Hematopoietic multipotent progenitor cell (in vitro differentiated cells): ENCODE measurements at regions not wholly inside any gene's neighbourhood (a gene's known extent, or its start where the extent isn't known, plus 50 kb on each side); places are given as distances from the start of the nearest gene placed in this dataset.
"Not testable (repeated sequence)": the region's sequence is repeated elsewhere in the genome, so short reads cannot be mapped to it uniquely, and the experiment has no call there.

Experiments used
- DNase-seq, 3 donors: peaks; one replicate each; pipeline ENCODE4 v3.0.0-alpha.2; 2011 to 2015; ENCODE audit warnings: low read depth in 2 of 3, low spot score in 2 of 3

DNA sequence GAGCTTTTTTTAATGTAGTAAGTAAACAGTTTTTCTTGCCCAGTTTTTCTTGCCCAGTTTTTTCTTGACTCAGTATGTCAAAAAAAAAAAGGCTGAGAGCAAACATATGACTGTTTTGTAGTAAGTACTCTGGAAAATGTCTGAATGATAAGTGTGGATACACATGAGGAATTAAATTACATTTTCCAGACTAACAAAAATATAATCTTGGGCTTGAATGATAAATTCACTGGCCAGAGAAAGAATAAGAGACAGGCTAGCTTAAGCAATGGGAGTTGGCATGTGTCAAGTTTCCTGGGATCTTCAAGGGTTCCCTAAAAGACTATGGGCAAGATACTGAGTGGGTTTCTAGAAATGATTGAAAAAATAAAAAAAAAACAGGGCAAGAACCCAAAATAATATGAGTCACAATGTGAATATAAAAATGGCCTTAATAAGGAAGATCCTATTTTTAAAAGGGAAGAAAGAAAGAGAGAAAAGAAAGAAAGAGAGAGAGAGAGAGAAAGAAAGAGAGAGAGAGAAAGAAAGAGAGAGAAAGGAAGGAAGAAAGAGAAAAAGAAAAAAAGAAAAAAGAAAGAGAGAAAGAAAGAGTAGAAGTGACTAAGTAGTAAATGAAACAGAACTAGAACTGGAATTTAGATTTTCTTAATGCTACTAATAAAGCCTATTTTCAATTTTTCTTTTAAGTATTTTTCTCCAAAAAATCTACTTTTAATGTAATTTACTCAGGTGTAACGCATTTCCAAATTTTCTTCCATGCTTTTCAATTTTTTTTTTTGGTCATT is 60.2 kb downstream of the TFPI2 start:
- no peak for DNase-seq

DNA sequence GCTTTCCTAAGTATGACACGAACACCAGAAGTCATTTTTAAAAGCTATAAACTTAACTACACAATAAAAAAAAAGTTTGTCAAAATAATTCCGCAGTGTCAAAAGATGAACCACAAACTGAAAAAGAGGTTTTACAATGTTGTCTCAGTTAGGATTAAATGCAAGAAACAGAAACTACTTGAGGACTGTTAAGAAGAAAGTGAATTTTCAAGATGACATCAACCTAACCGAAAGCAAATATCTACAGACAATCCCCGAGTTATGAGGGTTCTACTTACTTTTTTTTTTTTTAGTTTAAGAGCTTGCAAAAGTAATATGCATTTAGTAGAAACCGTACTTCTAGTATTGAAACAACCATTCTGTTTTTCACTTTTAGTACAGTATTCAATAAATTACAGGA is 62.3 kb downstream of the TFPI2 start:
- no peak for DNase-seq

DNA sequence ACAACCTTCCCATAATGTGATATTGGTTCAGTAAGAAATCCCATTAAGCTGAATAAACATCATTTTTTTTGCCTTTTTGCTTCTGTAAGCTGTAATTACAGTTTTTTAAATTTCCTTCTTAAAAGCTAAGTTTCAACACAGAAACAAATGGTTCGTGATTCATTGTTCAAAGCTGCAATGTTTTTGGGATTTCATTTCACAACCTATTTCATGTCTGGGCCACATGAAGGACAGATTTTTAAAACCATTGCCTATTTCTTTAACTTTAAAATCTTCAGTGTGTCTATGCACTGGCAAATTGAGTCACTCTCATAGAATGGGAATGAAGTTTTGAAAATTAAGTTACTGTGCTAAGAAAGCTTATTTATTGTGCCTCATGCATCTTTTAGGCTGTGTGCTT is 66.9 kb downstream of the TFPI2 start:
- DNase-seq, result no peak

GRCh38 chr7:93821463-93821862 is 69.1 kb downstream of the TFPI2 start:
- DNase-seq, result no peak

DNA sequence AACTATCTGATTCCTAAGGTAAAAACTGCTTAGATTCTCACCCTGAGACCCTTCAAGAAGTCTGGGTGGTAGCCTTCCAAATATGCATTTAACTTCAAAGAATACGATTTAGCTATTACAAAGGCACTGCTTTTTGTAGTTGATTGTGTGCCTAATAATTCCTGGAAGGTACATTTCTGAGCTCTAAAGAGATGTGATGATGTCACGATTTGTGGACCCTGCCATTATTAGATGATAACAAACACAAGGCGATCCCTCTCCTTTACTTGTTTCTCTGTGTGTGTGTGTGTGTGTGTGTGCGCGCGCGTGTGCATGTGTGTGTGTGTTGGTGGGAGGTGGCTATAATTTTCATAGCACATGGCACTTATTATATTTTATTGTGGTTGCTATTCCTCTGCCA is 70.9 kb downstream of the TFPI2 start:
- DNase-seq, result no peak

DNA sequence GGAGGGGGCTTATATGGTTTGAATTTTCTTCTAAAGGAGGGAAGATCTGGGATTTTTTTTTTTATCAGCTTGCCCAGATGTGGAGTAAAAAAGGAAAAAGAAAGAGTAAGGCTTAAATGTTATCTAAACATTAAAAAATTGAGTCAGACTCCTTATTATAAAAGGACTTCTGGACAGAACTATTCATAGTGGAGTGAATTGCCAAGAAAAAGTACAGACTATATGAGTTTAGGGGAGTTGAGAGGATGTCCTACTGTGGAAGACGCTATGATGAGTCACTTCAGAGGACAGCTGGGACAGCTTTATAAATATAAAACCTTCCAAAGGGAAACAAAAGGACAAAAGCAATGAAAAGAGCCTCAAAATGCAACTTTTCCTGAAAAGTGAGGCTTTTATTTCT is 73.0 kb downstream of the TFPI2 start:
- DNase-seq, result no peak

- DNase-seq, result no peak
Observed at GRCh38 chr7:93817004-93817403, 73.5 kb downstream of the TFPI2 start.

GRCh38 chr7:93813514-93813913 is 77.0 kb downstream of the TFPI2 start:
- no peak for DNase-seq

GRCh38 chr7:93812061-93812460 is 78.5 kb downstream of the TFPI2 start:
- DNase-seq, result no peak

GRCh38 chr7:93811198-93811597 is 79.4 kb downstream of the TFPI2 start:
- DNase-seq, result no peak

- no peak for DNase-seq
Observed at GRCh38 chr7:93810561-93810960, 80.0 kb downstream of the TFPI2 start.

DNA sequence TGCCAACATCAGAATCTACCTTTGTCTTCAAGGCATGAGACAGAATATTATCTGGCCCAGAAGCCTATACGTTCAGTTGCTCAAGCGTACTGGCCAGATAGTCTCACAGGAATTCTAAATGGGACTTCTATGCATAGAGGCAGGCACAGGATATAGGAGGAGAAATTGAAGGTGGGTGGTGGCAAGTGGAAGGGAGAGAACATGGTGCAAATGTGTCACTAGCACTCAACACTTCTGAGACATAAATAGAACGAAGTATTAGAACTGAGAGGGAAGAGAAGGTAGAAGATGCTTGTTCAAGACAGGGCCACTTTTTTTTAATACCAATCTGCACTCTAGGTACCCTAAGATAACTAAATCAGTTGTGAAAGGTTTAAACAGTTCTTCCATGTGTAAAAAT is 85.8 kb downstream of the TFPI2 start:
- no peak for DNase-seq

GRCh38 chr7:93799750-93800357 is 90.7 kb downstream of the TFPI2 start:
- DNase-seq, result peak in 2 of 3 donors; percentile 2 to 41

DNA sequence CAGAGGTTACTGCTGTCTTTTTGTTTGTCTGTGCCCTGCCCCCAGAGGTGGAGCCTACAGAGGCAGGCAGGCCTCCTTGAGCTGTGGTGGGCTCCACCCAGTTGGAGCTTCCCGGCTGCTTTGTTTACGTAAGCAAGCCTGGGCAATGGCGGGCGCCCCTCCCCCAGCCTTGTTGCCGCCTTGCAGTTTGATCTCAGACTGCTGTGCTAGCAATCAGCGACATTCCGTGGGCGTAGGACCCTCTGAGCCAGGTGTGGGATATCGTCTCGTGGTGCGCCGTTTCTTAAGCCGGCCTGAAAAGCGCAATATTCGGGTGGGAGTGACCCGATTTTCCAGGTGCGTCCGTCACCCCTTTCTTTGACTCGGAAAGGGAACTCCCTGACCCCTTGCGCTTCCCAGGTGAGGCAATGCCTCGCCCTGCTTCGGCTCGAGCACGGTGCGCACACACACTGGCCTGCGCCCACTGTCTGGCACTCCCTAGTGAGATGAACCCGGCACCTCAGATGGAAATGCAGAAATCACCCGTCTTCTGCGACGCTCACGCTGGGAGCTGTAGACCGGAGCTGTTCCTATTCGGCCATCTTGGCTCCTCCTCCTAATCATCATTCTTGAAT is 97.4 kb downstream of the TFPI2 start:
- not testable (repeated sequence) for DNase-seq

- no peak for DNase-seq
Observed at GRCh38 chr7:93779115-93779514, 111.4 kb downstream of the TFPI2 start.

GRCh38 chr7:93778384-93778783 is 112.2 kb downstream of the TFPI2 start:
- DNase-seq, result no peak

GRCh38 chr7:93773446-93773845 is 117.1 kb downstream of the TFPI2 start:
- no peak for DNase-seq

- no peak for DNase-seq
Observed at GRCh38 chr7:93765475-93765874, 125.1 kb downstream of the TFPI2 start.

DNA sequence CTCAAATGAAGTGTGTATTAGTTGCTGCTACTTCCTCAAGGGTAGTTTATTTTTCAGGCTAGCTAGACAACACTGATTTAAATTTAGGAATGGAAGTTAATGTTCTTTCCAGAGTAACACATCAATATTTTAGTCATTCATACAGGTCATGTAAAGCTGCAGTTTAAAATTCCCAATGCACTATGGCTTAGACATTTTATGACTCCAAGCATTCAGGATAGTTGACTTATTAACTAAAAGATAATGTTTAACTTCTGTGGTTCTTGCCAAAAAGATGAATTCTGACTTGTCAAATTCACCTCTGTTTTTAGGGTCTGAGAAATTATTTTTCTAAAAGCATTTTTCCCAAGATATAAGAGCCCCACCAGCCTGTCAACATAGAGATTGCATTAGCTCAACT is 131.9 kb downstream of the TFPI2 start:
- DNase-seq, result no peak

DNA sequence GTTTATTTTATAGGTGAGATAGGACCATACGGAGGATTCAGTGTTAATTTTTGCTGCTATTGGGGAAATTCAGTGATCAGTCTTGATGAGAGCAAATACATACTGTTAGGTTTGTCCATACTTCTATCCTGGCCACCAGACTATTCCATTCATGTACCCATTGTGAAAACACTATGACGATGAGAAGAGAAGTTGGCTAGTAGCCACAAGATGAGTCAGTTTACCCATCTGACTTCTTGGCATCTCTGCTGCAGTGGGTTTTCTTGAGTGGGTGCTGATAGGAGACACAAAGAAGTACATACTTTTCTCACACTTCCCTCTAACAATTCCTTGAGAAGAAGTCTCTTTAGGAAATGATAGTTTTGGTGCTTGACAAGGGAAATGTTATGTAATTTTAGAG is 133.1 kb downstream of the TFPI2 start:
- DNase-seq, result no peak

- no peak for DNase-seq
Observed at GRCh38 chr7:93756890-93757289, 133.7 kb downstream of the TFPI2 start.

- no peak for DNase-seq
Observed at GRCh38 chr7:93751421-93751820, 139.1 kb downstream of the TFPI2 start.
